CD14-positive monocyte (primary cell): ENCODE measurements at regions not wholly inside any gene's neighbourhood (a gene's known extent, or its start where the extent isn't known, plus 50 kb on each side); places are given as distances from the start of the nearest gene placed in this dataset.

Experiments
- DNase-seq, 3 donors: peaks; one replicate each; pipeline ENCODE4 v3.0.0-alpha.2; 2011 to 2022
- H2AFZ ChIP-seq: 2 replicates; pipeline ENCODE4 v1.6.0; 2012; ENCODE audit warnings: mild to moderate bottlenecking, low read depth, low read length, inconsistent platforms; ENCODE audit not compliant: insufficient read depth, poor library complexity, severe bottlenecking
- H3K27ac ChIP-seq, 2 donors: 1 replicate in 1 of 2; 2 replicates in 1 of 2; pipeline ENCODE4 v1.5.1; 2012 to 2013; ENCODE audit warnings: low read length in 2 of 2, control low read depth in 1 of 2, inconsistent platforms in 1 of 2, low read depth in 1 of 2, mild to moderate bottlenecking in 1 of 2
- H3K27me3 ChIP-seq, 2 donors: one replicate each; pipeline versions ENCODE4 v1.6.0 to v1.6.1; 2011 to 2013; ENCODE audit warnings: low read length in 2 of 2; ENCODE audit not compliant: control insufficient read depth in 2 of 2, insufficient read depth in 2 of 2
- H3K36me3 ChIP-seq, 2 donors: replicated peaks in 1 of 2; 1 replicate in 1 of 2; 2 replicates in 1 of 2; pipeline versions ENCODE4 v1.5.1 to v1.6.1; 2012 to 2013; ENCODE audit warnings: low read length in 2 of 2, control low read depth in 1 of 2, inconsistent platforms in 1 of 2, mild to moderate bottlenecking in 1 of 2; ENCODE audit not compliant: insufficient read depth in 2 of 2, control insufficient read depth in 1 of 2
- H3K4me1 ChIP-seq, 2 donors: 1 replicate in 1 of 2; 2 replicates in 1 of 2; pipeline versions ENCODE4 v1.5.1 to v1.6.1; 2012 to 2013; ENCODE audit warnings: low read length in 2 of 2, control low read depth in 1 of 2, inconsistent platforms in 1 of 2, mild to moderate bottlenecking in 1 of 2, moderate library complexity in 1 of 2; ENCODE audit not compliant: insufficient read depth in 2 of 2, control insufficient read depth in 1 of 2
- H3K4me2 ChIP-seq: replicated peaks from 2 replicates; pipeline ENCODE3; 2012; ENCODE audit warnings: low read length, moderate library complexity, mild to moderate bottlenecking; ENCODE audit not compliant: poor library complexity, severe bottlenecking; ENCODE audit errors: extremely low read depth
- H3K4me3 ChIP-seq, 3 experiments: fragments of 200-600 bp in 1 of 3; sonication (generic) in 1 of 3; replicated peaks in 1 of 3; 1 replicate in 2 of 3; 2 replicates in 1 of 3; pipeline ENCODE4 v1.5.1; 2011 to 2013; ENCODE audit warnings: low read length in 3 of 3, mild to moderate bottlenecking in 3 of 3, control low read depth in 2 of 3, low read depth in 2 of 3, inconsistent platforms in 1 of 3, moderate library complexity in 1 of 3
- H3K79me2 ChIP-seq: 2 replicates; pipeline ENCODE4 v1.6.0; 2012; ENCODE audit warnings: mild to moderate bottlenecking, control low read depth, inconsistent platforms, low read length, moderate library complexity; ENCODE audit not compliant: insufficient read depth
- H3K9ac ChIP-seq: 2 replicates; pipeline ENCODE4 v1.6.0; 2017; ENCODE audit warnings: low read length, mild to moderate bottlenecking; ENCODE audit not compliant: insufficient read depth, poor library complexity, severe bottlenecking
- H3K9me3 ChIP-seq, 2 donors: replicated peaks in 1 of 2; 1 replicate in 1 of 2; 2 replicates in 1 of 2; pipeline versions ENCODE4 v1.5.1 to v1.6.1; 2012 to 2013; ENCODE audit warnings: low read length in 2 of 2, control low read depth in 1 of 2; ENCODE audit not compliant: control insufficient read depth in 1 of 2, insufficient read depth in 1 of 2
- H4K20me1 ChIP-seq: 2 replicates; pipeline ENCODE4 v1.6.0; 2012; ENCODE audit warnings: mild to moderate bottlenecking, low read length, control low read depth, moderate library complexity; ENCODE audit not compliant: insufficient read depth
- H3K27ac Mint-ChIP-seq, 7 donors: one replicate each; pipeline ENCODE4 v1.8.0; 2020; ENCODE audit warnings: mild to moderate bottlenecking in 7 of 7, mixed read lengths in 7 of 7, moderate library complexity in 6 of 7, inconsistent platforms in 2 of 7
- H3K27me3 Mint-ChIP-seq, 3 donors: one replicate each; pipeline ENCODE4 v1.8.0; 2021 to 2022; ENCODE audit warnings: low read depth in 3 of 3, mild to moderate bottlenecking in 3 of 3, mixed read lengths in 3 of 3, moderate library complexity in 3 of 3, inconsistent platforms in 1 of 3
- H3K36me3 Mint-ChIP-seq, 2 donors: one replicate each; pipeline ENCODE4 v1.8.0; 2020; ENCODE audit warnings: mixed read lengths in 2 of 2, inconsistent platforms in 1 of 2, mild to moderate bottlenecking in 1 of 2
- H3K4me1 Mint-ChIP-seq: one replicate; pipeline ENCODE4 v1.8.0; 2020; ENCODE audit warnings: mild to moderate bottlenecking, mixed read lengths
- H3K4me3 Mint-ChIP-seq, 2 donors: one replicate each; pipeline ENCODE4 v1.8.0; 2020; ENCODE audit warnings: mild to moderate bottlenecking in 2 of 2, mixed read lengths in 2 of 2, moderate library complexity in 1 of 2
- H3K9me3 Mint-ChIP-seq, 7 donors: one replicate each; pipeline ENCODE4 v1.8.0; 2020 to 2022; ENCODE audit warnings: mixed read lengths in 7 of 7, mild to moderate bottlenecking in 6 of 7, moderate library complexity in 6 of 7, inconsistent platforms in 2 of 7
- CTCF ChIP-seq: fragments of 200-600 bp; IDR thresholded peaks from one replicate; pipeline ENCODE4 v1.8.0; 2022; ENCODE audit warnings: antibody characterized with exemption, mild to moderate bottlenecking
- WGBS: methylation state at CpG from one replicate; pipeline ENCODE4 v1.1.5; 2013; ENCODE audit warnings: missing lambda C conversion rate; ENCODE audit not compliant: insufficient coverage; 5-methylcytosine and 5-hydroxymethylcytosine counted together
- intact Hi-C, 2 donors: fragments of 100-400 bp; cut with micrococcal nuclease; formaldehyde crosslinking; loops; one replicate each; pipeline versions ENCODE4 v1.15.0 to v1.15.1; 2023

- Histone ChIP-seq H3K9me3 (no peaks in the 10 kb centered on the region), H3K36me3 (no peaks in the 10 kb centered on the region), H4K20me1 (no peaks in the 10 kb centered on the region), H3K79me2 (no peaks in the 10 kb centered on the region), H3K9ac (no peak overlapping the region), H2AFZ (no peak overlapping the region), H3K27ac (no peak overlapping the region), H3K4me2 (no peak overlapping the region), H3K4me1 (peaks cover 5 to 8% of the 10 kb centered on the region in 2 donors), H3K4me3 (no peak overlapping the region), H3K27me3 (peaks cover 26 to 35% of the 10 kb centered on the region in 2 donors)
- no peak for DNase-seq
- no CpG with 5 or more reads among the region's 2 CpGs for WGBS
- no peak for TF ChIP-seq CTCF
- H3K4me1 Mint-ChIP-seq = peaks cover 7% of the 10 kb centered on the region
- H3K9me3 Mint-ChIP-seq = peaks cover 0 to 4% (median 2%) of the 10 kb centered on the region in 7 donors
- H3K27ac Mint-ChIP-seq = no peak overlapping the region
- peaks cover 21 to 26% (median 26%) of the 10 kb centered on the region in 3 donors for H3K27me3 Mint-ChIP-seq
- H3K36me3 Mint-ChIP-seq = no peaks in the 10 kb centered on the region
- no peak overlapping the region for H3K4me3 Mint-ChIP-seq
- intact Hi-C loops = no loop called here
Observed at GRCh38 chrX:139191286-139191685, 339.3 kb upstream of the F9 start.

- intact Hi-C loops = no loop called here
- Mint-ChIP-seq H3K4me1 (no peaks in the 10 kb centered on the region), H3K36me3 (no peaks in the 10 kb centered on the region), H3K27ac (no peak overlapping the region), H3K9me3 (peaks cover 0 to 2% (median 0%) of the 10 kb centered on the region in 7 donors), H3K27me3 (peaks cover 3 to 6% (median 3%) of the 10 kb centered on the region in 3 donors), H3K4me3 (no peak overlapping the region)
- no peak for TF ChIP-seq CTCF
- no peak overlapping the region for H3K4me2 ChIP-seq
- H4K20me1 ChIP-seq = no peaks in the 10 kb centered on the region
- no peaks in the 10 kb centered on the region for H3K79me2 ChIP-seq
- H2AFZ ChIP-seq = no peak overlapping the region
- H3K27me3 ChIP-seq = peaks cover 3 to 10% of the 10 kb centered on the region in 2 donors
- 100% methylated on average over 2 of the region's 4 CpGs for WGBS
- no peaks in the 10 kb centered on the region for H3K9me3 ChIP-seq
- no peak for DNase-seq
- no peak overlapping the region for H3K4me3 ChIP-seq
- H3K36me3 ChIP-seq = no peaks in the 10 kb centered on the region
- H3K27ac ChIP-seq = no peak overlapping the region
- no peaks in the 10 kb centered on the region for H3K4me1 ChIP-seq
- H3K9ac ChIP-seq = no peak overlapping the region
Observed at GRCh38 chrX:139187738-139188137, 342.8 kb upstream of the F9 start.
